Thyroid gland (tissue), 4 donors: ENCODE measurements at regions not wholly inside any gene's neighbourhood (a gene's known extent, or its start where the extent isn't known, plus 50 kb on each side); places are given as distances from the start of the nearest gene placed in this dataset.

Source experiments
- DNase-seq, 2 donors: peaks; one replicate each; pipeline ENCODE4 v3.0.0-alpha.2; 2019
- H3K27ac ChIP-seq, 3 donors: fragments of 200-600 bp; sonication (generic); 1 replicate in 2 of 3; 2 replicates in 1 of 3; pipeline ENCODE4 v1.5.1; 2016 to 2019; ENCODE audit warnings: mild to moderate bottlenecking in 1 of 3, moderate library complexity in 1 of 3
- H3K27me3 ChIP-seq: fragments of 200-600 bp; sonication (generic); one replicate; pipeline ENCODE4 v1.5.1; 2019
- H3K36me3 ChIP-seq, 2 donors: fragments of 200-600 bp; sonication (generic); one replicate each; pipeline ENCODE4 v1.5.1; 2016 to 2019
- H3K4me1 ChIP-seq, 2 donors: fragments of 200-600 bp; sonication (generic); one replicate each; pipeline ENCODE4 v1.5.1; 2017 to 2019
- H3K4me3 ChIP-seq, 3 donors: fragments of 200-600 bp; sonication (generic); replicated peaks in 1 of 3; 1 replicate in 2 of 3; 2 replicates in 1 of 3; pipeline ENCODE4 v1.5.1; 2016; ENCODE audit warnings: mild to moderate bottlenecking in 1 of 3
- H3K9me3 ChIP-seq: fragments of 200-600 bp; sonication (generic); one replicate; pipeline ENCODE4 v1.5.1; 2017
- POLR2A ChIP-seq, 2 donors: fragments of 450-650 bp; IDR thresholded peaks; one replicate each; pipeline ENCODE4 v1.6.1; 2017; ENCODE audit warnings: antibody characterized with exemption in 2 of 2, mild to moderate bottlenecking in 2 of 2, moderate library complexity in 1 of 2
- WGBS, 2 donors: methylation state at CpG; one replicate each; pipeline ENCODE4 v1.1.5; 2017; 5-methylcytosine and 5-hydroxymethylcytosine counted together
- intact Hi-C: fragments of 100-400 bp; cut with DNase I; formaldehyde crosslinking; loops from one replicate; pipeline ENCODE4 v1.15.1; 2023
- TF ChIP-seq, protein P1 (sequence below), 6 experiments: fragments of 200-600 bp in 3 of 6; fragments of 450-650 bp in 3 of 6; sonication (generic) in 3 of 6; IDR thresholded peaks; one replicate each; pipeline ENCODE4 v1.5.1; 2016 to 2019; ENCODE audit warnings: antibody characterized with exemption in 6 of 6, mild to moderate bottlenecking in 2 of 6, inconsistent platforms in 1 of 6, moderate library complexity in 1 of 6

DNA sequence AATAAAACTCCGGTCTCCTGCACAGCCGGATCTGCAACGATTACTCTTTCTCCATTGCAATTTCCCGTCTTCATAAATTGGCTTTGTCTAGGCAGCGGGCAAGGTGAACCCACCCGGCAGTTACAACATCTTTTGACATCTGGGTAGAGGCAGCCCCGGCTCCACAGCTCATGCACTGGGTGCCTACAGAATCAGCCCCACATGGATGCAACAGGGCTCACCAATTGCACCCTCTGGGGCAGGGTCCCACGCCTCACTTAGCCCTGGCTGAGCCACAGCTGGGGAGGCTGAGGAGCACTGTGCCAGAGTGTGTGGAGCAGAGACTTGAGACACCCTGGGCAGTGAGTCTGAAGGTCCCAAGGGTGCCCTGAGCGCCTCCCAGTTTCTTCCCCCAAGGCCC is 710.2 kb downstream of the TBC1D22A start:
- Histone ChIP-seq H3K27ac (no peak overlapping the region), H3K36me3 (no peaks in the 10 kb centered on the region), H3K4me1 (no peaks in the 10 kb centered on the region), H3K9me3 (no peaks in the 10 kb centered on the region), H3K27me3 (no peaks in the 10 kb centered on the region), H3K4me3 (no peak overlapping the region)
- no peak for DNase-seq
- intact Hi-C loops = no loop called here
- WGBS, 2 donors = 84 to 87% methylated on average over 9 of the region's 9 CpGs
- TF ChIP-seq POLR2A (IDR thresholded peaks at IDR 0.05) = no peak
- TF ChIP-seq, protein P1, sequence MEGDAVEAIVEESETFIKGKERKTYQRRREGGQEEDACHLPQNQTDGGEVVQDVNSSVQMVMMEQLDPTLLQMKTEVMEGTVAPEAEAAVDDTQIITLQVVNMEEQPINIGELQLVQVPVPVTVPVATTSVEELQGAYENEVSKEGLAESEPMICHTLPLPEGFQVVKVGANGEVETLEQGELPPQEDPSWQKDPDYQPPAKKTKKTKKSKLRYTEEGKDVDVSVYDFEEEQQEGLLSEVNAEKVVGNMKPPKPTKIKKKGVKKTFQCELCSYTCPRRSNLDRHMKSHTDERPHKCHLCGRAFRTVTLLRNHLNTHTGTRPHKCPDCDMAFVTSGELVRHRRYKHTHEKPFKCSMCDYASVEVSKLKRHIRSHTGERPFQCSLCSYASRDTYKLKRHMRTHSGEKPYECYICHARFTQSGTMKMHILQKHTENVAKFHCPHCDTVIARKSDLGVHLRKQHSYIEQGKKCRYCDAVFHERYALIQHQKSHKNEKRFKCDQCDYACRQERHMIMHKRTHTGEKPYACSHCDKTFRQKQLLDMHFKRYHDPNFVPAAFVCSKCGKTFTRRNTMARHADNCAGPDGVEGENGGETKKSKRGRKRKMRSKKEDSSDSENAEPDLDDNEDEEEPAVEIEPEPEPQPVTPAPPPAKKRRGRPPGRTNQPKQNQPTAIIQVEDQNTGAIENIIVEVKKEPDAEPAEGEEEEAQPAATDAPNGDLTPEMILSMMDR (IDR thresholded peaks at IDR 0.05) = no peak

DNA sequence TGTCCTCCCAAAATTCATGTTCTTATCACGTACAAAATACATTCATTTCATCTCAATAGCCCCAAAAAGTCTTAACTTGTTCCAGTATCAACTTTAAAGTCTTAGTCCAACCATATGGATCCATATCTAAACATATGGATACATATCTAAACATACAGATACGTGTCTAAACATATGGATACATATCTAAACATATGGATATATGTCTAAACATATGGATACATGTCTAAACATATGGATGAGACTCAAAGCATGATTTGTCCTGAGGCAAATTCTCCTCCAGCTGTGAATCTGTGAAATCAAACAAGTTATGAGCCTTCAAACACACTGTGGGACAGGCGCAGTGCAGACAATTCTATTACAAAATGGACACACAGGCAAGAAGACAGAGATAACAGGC is 709.0 kb downstream of the TBC1D22A start:
- Histone ChIP-seq H3K4me1 (no peaks in the 10 kb centered on the region), H3K4me3 (no peak overlapping the region), H3K9me3 (no peaks in the 10 kb centered on the region), H3K36me3 (no peaks in the 10 kb centered on the region), H3K27ac (no peak overlapping the region), H3K27me3 (no peaks in the 10 kb centered on the region)
- intact Hi-C loops = no loop called here
- DNase-seq = no peak
- WGBS, 2 donors = 81 to 87% methylated on average over 3 of the region's 3 CpGs
- TF ChIP-seq POLR2A (IDR thresholded peaks at IDR 0.05) = no peak
- TF ChIP-seq, protein P1 (IDR thresholded peaks at IDR 0.05) = no peak

DNA sequence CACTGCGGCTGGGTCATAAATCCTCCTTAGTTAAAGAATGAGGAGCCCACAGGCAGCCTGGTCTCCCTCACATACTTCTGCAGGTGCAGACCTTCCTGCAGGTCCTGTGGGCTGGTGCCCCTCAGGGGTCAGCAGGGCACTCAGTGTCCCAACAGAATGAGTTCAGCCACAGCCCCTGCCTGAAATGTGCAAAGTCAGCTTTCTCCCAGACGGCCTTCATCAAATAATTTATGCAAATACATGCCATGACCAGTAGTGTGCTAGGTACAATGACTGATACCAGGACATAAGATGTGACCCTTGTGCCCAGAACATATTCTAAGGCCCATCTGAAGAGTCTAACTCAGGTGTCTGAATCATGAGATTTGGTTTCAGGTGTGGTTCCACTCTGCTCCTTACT is 703.4 kb downstream of the TBC1D22A start:
- no peaks in the 10 kb centered on the region for H3K36me3 ChIP-seq
- H3K4me3 ChIP-seq = no peak overlapping the region
- intact Hi-C loops = no loop called here
- H3K4me1 ChIP-seq = no peaks in the 10 kb centered on the region
- H3K9me3 ChIP-seq = no peaks in the 10 kb centered on the region
- no peak for TF ChIP-seq POLR2A (IDR thresholded peaks at IDR 0.05)
- TF ChIP-seq, protein P1 (IDR thresholded peaks at IDR 0.05) = no peak
- WGBS, 2 donors = 70 to 76% methylated on average over 2 of the region's 2 CpGs
- no peak overlapping the region for H3K27ac ChIP-seq
- H3K27me3 ChIP-seq = no peaks in the 10 kb centered on the region
- no peak for DNase-seq

DNA sequence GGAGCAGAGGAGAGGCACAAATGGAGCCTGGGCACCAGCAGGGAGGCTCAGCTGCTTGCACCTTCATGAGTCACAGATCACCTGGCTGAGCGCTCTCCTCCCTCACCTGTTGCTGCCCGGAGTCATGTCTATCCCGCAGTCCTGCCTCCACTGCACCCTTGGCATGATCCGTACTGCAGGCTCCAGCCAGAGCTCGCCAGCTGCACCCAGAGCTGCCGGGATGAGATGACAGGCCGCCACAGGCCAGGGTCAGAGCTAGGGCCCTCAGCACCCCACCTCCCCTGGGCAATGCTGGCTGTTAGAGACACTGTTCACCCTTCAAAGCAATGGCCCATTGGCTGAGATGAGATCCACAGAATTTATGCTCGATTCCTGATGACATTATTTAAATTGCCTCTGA is 702.8 kb downstream of the TBC1D22A start:
- Histone ChIP-seq H3K9me3 (no peaks in the 10 kb centered on the region), H3K36me3 (no peaks in the 10 kb centered on the region), H3K27ac (no peak overlapping the region), H3K4me1 (no peaks in the 10 kb centered on the region), H3K4me3 (no peak overlapping the region), H3K27me3 (no peaks in the 10 kb centered on the region)
- DNase-seq = no peak
- 92 to 95% methylated on average over 8 of the region's 8 CpGs for WGBS, 2 donors
- intact Hi-C loops = no loop called here
- TF ChIP-seq POLR2A (IDR thresholded peaks at IDR 0.05) = no peak
- TF ChIP-seq, protein P1 (IDR thresholded peaks at IDR 0.05) = no peak

DNA sequence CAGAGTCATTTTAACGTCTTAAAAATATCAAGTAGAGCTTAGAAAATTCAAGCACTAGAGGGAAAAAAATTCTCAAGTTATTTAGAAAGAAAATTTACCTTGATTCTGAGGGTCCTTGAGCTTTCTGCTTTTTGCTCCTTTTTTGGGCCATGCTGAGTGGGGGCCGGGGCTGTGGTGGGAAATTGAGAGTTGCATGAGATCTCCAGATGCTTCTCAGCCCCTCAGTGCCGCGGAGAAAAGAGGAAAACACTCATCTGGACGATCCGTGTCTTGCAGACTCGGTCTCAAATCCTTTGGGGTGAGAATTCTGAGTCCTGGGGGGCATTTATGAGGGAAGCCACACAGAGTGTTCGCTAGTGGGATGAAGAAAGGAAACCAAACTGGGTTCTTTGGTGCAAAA is 700.8 kb downstream of the TBC1D22A start:
- Histone ChIP-seq H3K27me3 (no peaks in the 10 kb centered on the region), H3K4me3 (no peak overlapping the region), H3K27ac (no peak overlapping the region), H3K36me3 (no peaks in the 10 kb centered on the region), H3K4me1 (no peaks in the 10 kb centered on the region), H3K9me3 (no peaks in the 10 kb centered on the region)
- no peak for DNase-seq
- intact Hi-C loops = no loop called here
- no peak for TF ChIP-seq POLR2A (IDR thresholded peaks at IDR 0.05)
- TF ChIP-seq, protein P1 (IDR thresholded peaks at IDR 0.05) = no peak
- 59 to 60% methylated on average over 8 of the region's 8 CpGs for WGBS, 2 donors
